HFFc6 (cell line): ENCODE measurements at regions not wholly inside any gene's neighbourhood (a gene's known extent, or its start where the extent isn't known, plus 50 kb on each side); places are given as distances from the start of the nearest gene placed in this dataset.

Experiments
- DNase-seq: peaks from one replicate; pipeline ENCODE4 v3.0.0-alpha.2; 2018
- H3K27ac Mint-ChIP-seq: 2 replicates; pipeline ENCODE4 v1.8.0; 2020; ENCODE audit warnings: mild to moderate bottlenecking, mixed read lengths
- H3K27me3 Mint-ChIP-seq: 2 replicates; pipeline ENCODE4 v1.8.0; 2021; ENCODE audit warnings: mild to moderate bottlenecking, moderate library complexity, mixed read lengths; ENCODE audit not compliant: insufficient read depth
- H3K36me3 Mint-ChIP-seq: 2 replicates; pipeline ENCODE4 v1.8.0; 2021; ENCODE audit warnings: low read depth, mixed read lengths
- H3K4me1 Mint-ChIP-seq: 2 replicates; pipeline ENCODE4 v1.8.0; 2020; ENCODE audit warnings: low read depth, mixed read lengths
- H3K4me3 Mint-ChIP-seq: 2 replicates; pipeline ENCODE4 v1.8.0; 2020; ENCODE audit warnings: mild to moderate bottlenecking, moderate library complexity, mixed read lengths
- H3K9me3 Mint-ChIP-seq: 2 replicates; pipeline ENCODE4 v1.8.0; 2020; ENCODE audit warnings: mild to moderate bottlenecking, mixed read lengths
- CTCF ChIP-seq: fragments of 200-600 bp; sonication (generic); IDR thresholded peaks from 2 replicates; pipeline ENCODE4 v1.5.0; 2021; ENCODE audit warnings: antibody characterized with exemption, mild to moderate bottlenecking

GRCh38 chr19:30645946-30646577 lies 273.9 kb downstream of the ZNF536 start:
- no peaks in the 10 kb centered on the region for H3K9me3 Mint-ChIP-seq
- no peaks in the 10 kb centered on the region for H3K4me1 Mint-ChIP-seq
- no peak overlapping the region for H3K4me3 Mint-ChIP-seq
- DNase-seq, result no peak
- no peak for TF ChIP-seq CTCF
- no peak overlapping the region for H3K27ac Mint-ChIP-seq
- H3K36me3 Mint-ChIP-seq, result no peaks in the 10 kb centered on the region
- no peaks in the 10 kb centered on the region; the same call in none of the 2 replicates for H3K27me3 Mint-ChIP-seq

GRCh38 chr19:30640252-30640965 lies 268.2 kb downstream of the ZNF536 start:
- Mint-ChIP-seq H3K4me1 (no peaks in the 10 kb centered on the region), H3K4me3 (no peak overlapping the region), H3K9me3 (peaks cover 28% of the 10 kb centered on the region), H3K27ac (no peak overlapping the region), H3K27me3 (no peaks in the 10 kb centered on the region; the same call in none of the 2 replicates), H3K36me3 (no peaks in the 10 kb centered on the region)
- DNase-seq, result no peak
- TF ChIP-seq CTCF, result no peak

- no peak for DNase-seq
- TF ChIP-seq CTCF, result no peak
- no peak overlapping the region for H3K4me3 Mint-ChIP-seq
- H3K36me3 Mint-ChIP-seq, result no peaks in the 10 kb centered on the region
- H3K27ac Mint-ChIP-seq, result no peak overlapping the region
- H3K27me3 Mint-ChIP-seq, result no peaks in the 10 kb centered on the region; the same call in none of the 2 replicates
- no peaks in the 10 kb centered on the region for H3K4me1 Mint-ChIP-seq
- peaks cover 42% of the 10 kb centered on the region for H3K9me3 Mint-ChIP-seq
These were observed 266.7 kb downstream of the ZNF536 start for GRCh38 chr19:30638889-30639288.

GRCh38 chr19:30637926-30638325 lies 265.7 kb downstream of the ZNF536 start:
- H3K27ac Mint-ChIP-seq, result no peak overlapping the region
- no peak for DNase-seq
- peaks cover 44% of the 10 kb centered on the region for H3K9me3 Mint-ChIP-seq
- H3K27me3 Mint-ChIP-seq, result no peaks in the 10 kb centered on the region; the same call in none of the 2 replicates
- TF ChIP-seq CTCF, result no peak
- no peak overlapping the region for H3K4me3 Mint-ChIP-seq
- no peaks in the 10 kb centered on the region for H3K4me1 Mint-ChIP-seq
- H3K36me3 Mint-ChIP-seq, result no peaks in the 10 kb centered on the region

- H3K9me3 Mint-ChIP-seq, result peaks cover 48% of the 10 kb centered on the region
- no peaks in the 10 kb centered on the region for H3K4me1 Mint-ChIP-seq
- no peak for TF ChIP-seq CTCF
- no peak overlapping the region for H3K27ac Mint-ChIP-seq
- no peak for DNase-seq
- H3K4me3 Mint-ChIP-seq, result no peak overlapping the region
- H3K36me3 Mint-ChIP-seq, result no peaks in the 10 kb centered on the region; the same call in 1 of the 2 replicates
- peaks cover 2% of the 10 kb centered on the region for H3K27me3 Mint-ChIP-seq
These were observed 263.1 kb downstream of the ZNF536 start for GRCh38 chr19:30634996-30635975.
